Fibroblast of the aortic adventitia (primary cell): ENCODE measurements at regions not wholly inside any gene's neighbourhood (a gene's known extent, or its start where the extent isn't known, plus 50 kb on each side); places are given as distances from the start of the nearest gene placed in this dataset.

ENCODE experiments used
- DNase-seq: peaks from one replicate; pipeline ENCODE4 v3.0.0-alpha.2; 2010; ENCODE audit warnings: low read depth
- H3K4me3 ChIP-seq: 2 replicates; pipeline ENCODE4 v1.5.1; 2011; ENCODE audit warnings: low read depth, mild to moderate bottlenecking, control low read depth, low read length, moderate library complexity
- TF ChIP-seq, protein P1 (sequence below): IDR thresholded peaks from 2 replicates; pipeline ENCODE4 v1.5.1; 2011; ENCODE audit warnings: mild to moderate bottlenecking, low read length, control low read depth, inconsistent platforms; ENCODE audit not compliant: insufficient read depth

GRCh38 chr5:174217527-174217926 lies 172.0 kb downstream of the NSG2 start:
- TF ChIP-seq, protein P1, sequence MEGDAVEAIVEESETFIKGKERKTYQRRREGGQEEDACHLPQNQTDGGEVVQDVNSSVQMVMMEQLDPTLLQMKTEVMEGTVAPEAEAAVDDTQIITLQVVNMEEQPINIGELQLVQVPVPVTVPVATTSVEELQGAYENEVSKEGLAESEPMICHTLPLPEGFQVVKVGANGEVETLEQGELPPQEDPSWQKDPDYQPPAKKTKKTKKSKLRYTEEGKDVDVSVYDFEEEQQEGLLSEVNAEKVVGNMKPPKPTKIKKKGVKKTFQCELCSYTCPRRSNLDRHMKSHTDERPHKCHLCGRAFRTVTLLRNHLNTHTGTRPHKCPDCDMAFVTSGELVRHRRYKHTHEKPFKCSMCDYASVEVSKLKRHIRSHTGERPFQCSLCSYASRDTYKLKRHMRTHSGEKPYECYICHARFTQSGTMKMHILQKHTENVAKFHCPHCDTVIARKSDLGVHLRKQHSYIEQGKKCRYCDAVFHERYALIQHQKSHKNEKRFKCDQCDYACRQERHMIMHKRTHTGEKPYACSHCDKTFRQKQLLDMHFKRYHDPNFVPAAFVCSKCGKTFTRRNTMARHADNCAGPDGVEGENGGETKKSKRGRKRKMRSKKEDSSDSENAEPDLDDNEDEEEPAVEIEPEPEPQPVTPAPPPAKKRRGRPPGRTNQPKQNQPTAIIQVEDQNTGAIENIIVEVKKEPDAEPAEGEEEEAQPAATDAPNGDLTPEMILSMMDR = no peak
- no peak overlapping the region for H3K4me3 ChIP-seq
- DNase-seq = no peak

DNA sequence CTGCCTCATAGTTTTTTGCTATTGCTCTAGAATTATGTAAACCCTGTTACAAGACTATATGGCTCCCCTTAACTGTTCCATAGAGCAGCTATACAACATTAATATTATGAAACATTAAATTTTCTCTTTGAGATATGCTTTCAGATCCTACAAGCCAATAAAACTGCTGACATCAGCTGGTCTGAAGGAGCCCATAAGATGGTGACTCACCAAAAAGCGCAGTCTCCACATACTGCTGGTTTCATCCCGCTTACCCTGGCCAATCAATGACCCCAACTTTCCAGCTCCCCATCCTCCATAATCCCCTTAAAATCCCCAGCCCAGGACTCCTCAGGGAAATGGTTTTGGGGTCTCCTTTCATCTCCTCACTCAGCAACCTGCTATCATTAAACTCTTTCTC lies 172.7 kb downstream of the NSG2 start:
- DNase-seq = no peak
- H3K4me3 ChIP-seq = no peak overlapping the region
- TF ChIP-seq, protein P1 = no peak

- TF ChIP-seq, protein P1 = no peak
- no peak overlapping the region for H3K4me3 ChIP-seq
- DNase-seq = no peak
Observed at GRCh38 chr5:174220417-174220816, 174.9 kb downstream of the NSG2 start.

DNA sequence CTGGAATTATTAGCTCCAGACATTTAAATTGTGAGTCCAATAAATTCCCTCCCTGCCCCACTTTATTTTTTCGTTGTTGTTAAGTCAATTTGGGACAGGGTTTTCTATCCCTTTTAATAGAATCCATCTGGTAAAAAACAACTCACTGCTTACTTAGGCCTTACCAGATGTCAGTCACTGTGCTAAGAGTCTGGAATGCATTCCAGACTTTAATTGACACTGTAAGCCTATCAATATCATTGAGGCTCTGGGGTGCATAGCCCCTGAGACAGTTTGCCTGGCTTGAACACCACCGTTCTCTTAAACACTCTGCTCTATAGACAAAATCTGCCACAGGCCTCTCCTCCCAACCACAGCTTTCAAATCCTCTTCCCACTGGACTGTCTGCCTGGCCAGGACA lies 175.9 kb downstream of the NSG2 start:
- H3K4me3 ChIP-seq = no peak overlapping the region
- TF ChIP-seq, protein P1 = no peak
- DNase-seq = no peak

DNA sequence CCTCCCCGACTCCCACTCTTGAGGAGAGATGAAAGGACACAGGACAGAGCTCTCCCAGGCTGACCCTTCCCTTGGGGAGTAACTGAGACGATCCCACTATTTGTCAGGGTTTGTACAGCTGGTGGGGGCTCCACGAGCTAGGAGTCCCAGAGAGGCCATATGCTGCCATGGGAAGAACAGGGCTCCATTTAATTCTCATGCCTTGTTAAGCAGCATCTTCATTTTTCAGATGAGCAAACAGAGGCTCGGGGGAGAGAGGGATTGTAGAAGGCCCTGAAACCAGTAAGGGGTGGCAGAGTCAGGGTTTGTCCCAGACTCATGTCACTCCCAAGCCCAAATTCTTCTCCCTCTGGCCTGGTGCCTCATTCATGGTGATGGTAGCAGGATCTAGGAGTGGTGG lies 176.4 kb downstream of the NSG2 start:
- no peak overlapping the region for H3K4me3 ChIP-seq
- no peak for DNase-seq
- TF ChIP-seq, protein P1 = no peak

DNA sequence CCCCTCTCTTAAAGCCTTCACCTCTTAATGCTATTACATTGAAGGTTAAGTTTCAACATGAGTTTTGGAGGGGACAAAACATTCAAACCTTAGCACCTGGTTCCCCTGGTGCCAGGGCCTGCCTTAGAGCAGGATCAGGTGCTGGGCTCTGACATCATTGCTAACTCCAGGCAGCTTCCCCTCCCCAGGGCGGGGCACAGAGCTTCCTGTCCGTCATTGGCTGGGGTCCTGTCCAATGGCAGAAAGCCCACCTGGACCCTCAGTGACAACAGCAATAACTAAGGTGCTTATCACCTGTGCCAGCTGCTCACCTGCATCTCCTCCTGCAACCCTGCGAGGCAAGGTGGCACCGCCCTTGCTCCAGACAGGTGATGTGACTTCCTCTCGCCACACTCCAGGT lies 177.4 kb downstream of the NSG2 start:
- TF ChIP-seq, protein P1 = no peak
- DNase-seq = no peak
- no peak overlapping the region for H3K4me3 ChIP-seq

DNA sequence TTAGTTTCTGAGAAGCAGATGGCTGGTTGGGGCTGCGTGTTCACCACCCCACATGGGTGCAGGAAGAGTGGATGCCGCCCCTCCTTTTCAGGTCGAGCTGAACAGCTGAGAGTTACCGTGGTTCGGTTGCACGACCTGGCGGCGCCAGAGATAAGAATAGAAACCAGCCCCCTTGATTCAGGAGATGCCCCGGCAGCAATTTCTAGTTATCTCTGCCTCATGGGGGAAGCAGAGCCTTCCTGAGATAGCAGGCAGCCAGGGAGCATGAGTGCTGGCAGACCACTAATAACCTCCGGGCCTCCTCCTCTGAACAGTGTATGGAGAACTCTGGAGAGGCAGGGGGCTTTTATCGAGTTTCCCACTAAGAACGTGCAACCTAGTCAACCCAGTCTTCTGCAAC lies 177.8 kb downstream of the NSG2 start:
- no peak for DNase-seq
- no peak overlapping the region for H3K4me3 ChIP-seq
- TF ChIP-seq, protein P1 = no peak
